ENCODE measurements at regions not wholly inside any gene's neighbourhood (a gene's known extent, or its start where the extent isn't known, plus 50 kb on each side); places are given as distances from the start of the nearest gene placed in this dataset.

- no peak for DNase-seq (ENCODE audit: low spot score)
These were observed 102.0 kb downstream of the TMEM18 start for GRCh38 chr2:575030-575726.

GRCh38 chr2:573805-574392 lies 103.3 kb downstream of the TMEM18 start:
- no peak for DNase-seq (ENCODE audit: low spot score)

- DNase-seq (ENCODE audit: low spot score), result no peak
These were observed 104.2 kb downstream of the TMEM18 start for GRCh38 chr2:573025-573424.

GRCh38 chr2:569681-570080 lies 107.5 kb downstream of the TMEM18 start:
- no peak for DNase-seq (ENCODE audit: low spot score)

- DNase-seq (ENCODE audit: low spot score), result no peak
These were observed 108.5 kb downstream of the TMEM18 start for GRCh38 chr2:568639-569235.

- DNase-seq (ENCODE audit: low spot score), result no peak
These were observed 109.2 kb downstream of the TMEM18 start for GRCh38 chr2:567865-568638.

GRCh38 chr2:567496-567864 lies 109.7 kb downstream of the TMEM18 start:
- no peak for DNase-seq (ENCODE audit: low spot score)

GRCh38 chr2:566379-567313 lies 110.6 kb downstream of the TMEM18 start:
- no peak for DNase-seq (ENCODE audit: low spot score)

- DNase-seq (ENCODE audit: low spot score), result no peak
These were observed 112.6 kb downstream of the TMEM18 start for GRCh38 chr2:564471-565181.

GRCh38 chr2:563512-563911 lies 113.7 kb downstream of the TMEM18 start:
- DNase-seq (ENCODE audit: low spot score), result no peak

GRCh38 chr2:562391-563364 lies 114.5 kb downstream of the TMEM18 start:
- DNase-seq (ENCODE audit: low spot score), result no peak

- no peak for DNase-seq (ENCODE audit: low spot score)
These were observed 118.3 kb downstream of the TMEM18 start for GRCh38 chr2:558879-559278.

- no peak for DNase-seq (ENCODE audit: low spot score)
These were observed 118.9 kb downstream of the TMEM18 start for GRCh38 chr2:558302-558642.

GRCh38 chr2:557635-558301 lies 119.4 kb downstream of the TMEM18 start:
- no peak for DNase-seq (ENCODE audit: low spot score)

- DNase-seq (ENCODE audit: low spot score), result no peak
These were observed 120.7 kb downstream of the TMEM18 start for GRCh38 chr2:556485-556884.

- no peak for DNase-seq (ENCODE audit: low spot score)
These were observed 121.9 kb downstream of the TMEM18 start for GRCh38 chr2:555164-555922.

GRCh38 chr2:554444-554843 lies 122.8 kb downstream of the TMEM18 start:
- no peak for DNase-seq (ENCODE audit: low spot score)

- DNase-seq (ENCODE audit: low spot score), result no peak
These were observed 124.3 kb downstream of the TMEM18 start for GRCh38 chr2:552906-553305.

- DNase-seq (ENCODE audit: low spot score), result no peak
These were observed 125.6 kb downstream of the TMEM18 start for GRCh38 chr2:551621-552020.
